ENCODE measurements at regions not wholly inside any gene's neighbourhood (a gene's known extent, or its start where the extent isn't known, plus 50 kb on each side); places are given as distances from the start of the nearest gene placed in this dataset.

GRCh38 chr4:180437601-180438000 is 1805.6 kb upstream of the TENM3 start:
- peaks cover 5% of the 10 kb centered on the region for H3K4me1 Mint-ChIP-seq
- no peak for TF ChIP-seq CTCF (IDR thresholded peaks at IDR 0.05; ENCODE audit: unreplicated experiment in 3 of 3)
- H3K9me3 Mint-ChIP-seq: no peaks in the 10 kb centered on the region
- no peak overlapping the region for H3K27ac Mint-ChIP-seq
- H3K36me3 Mint-ChIP-seq (ENCODE audit: low read depth): no peaks in the 10 kb centered on the region
- no peak overlapping the region for H3K4me3 Mint-ChIP-seq
- no peaks in the 10 kb centered on the region for H3K27me3 Mint-ChIP-seq (ENCODE audit: low read depth)

DNA sequence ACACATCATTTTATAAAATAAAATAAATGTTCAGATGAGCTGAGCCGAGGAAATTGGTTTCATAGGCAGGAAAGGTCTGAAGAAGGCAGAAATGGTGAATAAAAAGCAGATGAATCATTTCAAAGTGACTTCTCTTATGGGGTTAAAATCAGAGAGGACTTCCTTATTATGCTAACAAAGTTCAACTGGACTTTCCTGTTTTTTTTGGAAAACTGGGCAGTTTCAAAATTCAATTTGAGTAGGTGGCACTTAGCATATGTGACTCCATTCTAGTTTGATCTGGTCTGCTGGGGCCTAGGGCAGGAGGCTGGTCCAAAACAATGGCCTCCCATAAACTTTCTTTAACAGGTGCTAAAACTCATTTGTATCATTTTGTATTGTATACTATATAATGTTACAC is 1794.9 kb upstream of the TENM3 start:
- no peak for TF ChIP-seq CTCF (IDR thresholded peaks at IDR 0.05; ENCODE audit: unreplicated experiment in 3 of 3)
- H3K36me3 Mint-ChIP-seq (ENCODE audit: low read depth): no peaks in the 10 kb centered on the region
- no peak overlapping the region for H3K4me3 Mint-ChIP-seq
- H3K9me3 Mint-ChIP-seq: no peaks in the 10 kb centered on the region
- no peaks in the 10 kb centered on the region for H3K27me3 Mint-ChIP-seq (ENCODE audit: low read depth)
- H3K27ac Mint-ChIP-seq: no peak overlapping the region
- no peaks in the 10 kb centered on the region for H3K4me1 Mint-ChIP-seq

- Mint-ChIP-seq H3K36me3 (ENCODE audit: low read depth) (no peaks in the 10 kb centered on the region), H3K27ac (peak overlapping the region; percentile 32 to 60 (median 55))
These were observed 1793.7 kb upstream of the TENM3 start for GRCh38 chr4:180449395-180449956.

GRCh38 chr4:180455226-180455625 is 1788.0 kb upstream of the TENM3 start:
- TF ChIP-seq CTCF (IDR thresholded peaks at IDR 0.05; ENCODE audit: unreplicated experiment in 3 of 3): no peak
- Mint-ChIP-seq H3K9me3 (no peaks in the 10 kb centered on the region), H3K27ac (peak overlapping the region in 1 of 3 experiments; percentile 37), H3K4me3 (no peak overlapping the region), H3K4me1 (no peaks in the 10 kb centered on the region), H3K36me3 (ENCODE audit: low read depth) (no peaks in the 10 kb centered on the region), H3K27me3 (ENCODE audit: low read depth) (no peaks in the 10 kb centered on the region)

More at GRCh38 chr4:180449395-180449956, 1793.7 kb upstream of the TENM3 start:
- no peaks in the 10 kb centered on the region for H3K4me1 Mint-ChIP-seq
- H3K27me3 Mint-ChIP-seq (ENCODE audit: low read depth): no peaks in the 10 kb centered on the region
- no peaks in the 10 kb centered on the region for H3K9me3 Mint-ChIP-seq
- TF ChIP-seq CTCF (IDR thresholded peaks at IDR 0.05; ENCODE audit: unreplicated experiment in 3 of 3): peak; percentile 51 to 61 (median 56)
- H3K4me3 Mint-ChIP-seq: peak overlapping the region; percentile 44 to 63 (median 53)

- H3K27ac Mint-ChIP-seq: peak overlapping the region in 1 of 3 experiments; percentile 41
- H3K4me3 Mint-ChIP-seq: no peak overlapping the region
- no peaks in the 10 kb centered on the region for H3K36me3 Mint-ChIP-seq (ENCODE audit: low read depth)
- H3K4me1 Mint-ChIP-seq: no peaks in the 10 kb centered on the region
- TF ChIP-seq CTCF (IDR thresholded peaks at IDR 0.05; ENCODE audit: unreplicated experiment in 3 of 3): peak in 1 of 3 experiments; percentile 8
- H3K9me3 Mint-ChIP-seq: no peaks in the 10 kb centered on the region
- no peaks in the 10 kb centered on the region for H3K27me3 Mint-ChIP-seq (ENCODE audit: low read depth)
These were observed 1786.3 kb upstream of the TENM3 start for GRCh38 chr4:180456928-180457327.

GRCh38 chr4:180462116-180462515 is 1781.1 kb upstream of the TENM3 start:
- no peaks in the 10 kb centered on the region for H3K4me1 Mint-ChIP-seq
- H3K9me3 Mint-ChIP-seq: no peaks in the 10 kb centered on the region
- H3K36me3 Mint-ChIP-seq (ENCODE audit: low read depth): no peaks in the 10 kb centered on the region
- no peak overlapping the region for H3K27ac Mint-ChIP-seq
- H3K4me3 Mint-ChIP-seq: no peak overlapping the region
- TF ChIP-seq CTCF (IDR thresholded peaks at IDR 0.05; ENCODE audit: unreplicated experiment in 3 of 3): no peak
- no peaks in the 10 kb centered on the region for H3K27me3 Mint-ChIP-seq (ENCODE audit: low read depth)
